SK-N-SH treated with all-trans-retinoic acid at 6 μM for 48 hours (cell line): ENCODE measurements at regions not wholly inside any gene's neighbourhood (a gene's known extent, or its start where the extent isn't known, plus 50 kb on each side); places are given as distances from the start of the nearest gene placed in this dataset.

Source experiments
- PPARA ChIP-seq: fragments of 250-450 bp; sonication (Bioruptor Pico); IDR thresholded peaks from 2 replicates; pipeline ENCODE4 v1.5.0; 2020; ENCODE audit warnings: mild to moderate bottlenecking, borderline replicate concordance
- TOX ChIP-seq: fragments of 250-450 bp; sonication (Bioruptor Pico); IDR thresholded peaks from 2 replicates; pipeline ENCODE4 v1.8.0; 2021; ENCODE audit warnings: mild to moderate bottlenecking, moderate library complexity, borderline replicate concordance
- ZFP3 ChIP-seq: fragments of 250-450 bp; sonication (Bioruptor Pico); IDR thresholded peaks from 2 replicates; pipeline ENCODE4 v1.5.0; 2020; ENCODE audit warnings: mild to moderate bottlenecking, moderate library complexity
- ZNF8 ChIP-seq: fragments of 450-650 bp; formaldehyde crosslinking; IDR thresholded peaks from 2 replicates; pipeline ENCODE4 v1.5.0; 2020; ENCODE audit warnings: mild to moderate bottlenecking, moderate library complexity
- TF ChIP-seq, protein P1 (sequence below): fragments of 250-450 bp; sonication (Bioruptor Pico); IDR thresholded peaks from 2 replicates; pipeline ENCODE4 v1.8.0; 2020; ENCODE audit warnings: mild to moderate bottlenecking, moderate library complexity, borderline replicate concordance

DNA sequence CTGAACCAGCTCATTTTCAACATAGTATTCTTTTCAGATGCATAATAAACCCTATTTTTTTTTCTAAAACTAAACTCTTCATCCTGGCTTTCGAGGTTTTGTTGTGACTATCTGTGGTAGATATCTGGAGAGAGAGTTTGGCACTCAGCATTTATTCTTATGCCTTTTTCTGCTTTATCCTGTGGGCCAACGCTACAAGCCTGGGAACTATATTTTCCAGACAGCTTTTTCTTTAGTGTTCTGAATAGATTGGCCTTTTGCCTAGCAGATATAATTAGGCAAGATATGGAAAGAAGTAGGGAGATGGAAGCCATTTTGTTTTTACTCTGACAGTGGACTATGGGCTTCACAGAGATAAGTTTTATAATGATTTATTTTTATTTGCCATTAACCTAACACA is 486.7 kb downstream of the TMEM232 start:
- TF ChIP-seq, protein P1, sequence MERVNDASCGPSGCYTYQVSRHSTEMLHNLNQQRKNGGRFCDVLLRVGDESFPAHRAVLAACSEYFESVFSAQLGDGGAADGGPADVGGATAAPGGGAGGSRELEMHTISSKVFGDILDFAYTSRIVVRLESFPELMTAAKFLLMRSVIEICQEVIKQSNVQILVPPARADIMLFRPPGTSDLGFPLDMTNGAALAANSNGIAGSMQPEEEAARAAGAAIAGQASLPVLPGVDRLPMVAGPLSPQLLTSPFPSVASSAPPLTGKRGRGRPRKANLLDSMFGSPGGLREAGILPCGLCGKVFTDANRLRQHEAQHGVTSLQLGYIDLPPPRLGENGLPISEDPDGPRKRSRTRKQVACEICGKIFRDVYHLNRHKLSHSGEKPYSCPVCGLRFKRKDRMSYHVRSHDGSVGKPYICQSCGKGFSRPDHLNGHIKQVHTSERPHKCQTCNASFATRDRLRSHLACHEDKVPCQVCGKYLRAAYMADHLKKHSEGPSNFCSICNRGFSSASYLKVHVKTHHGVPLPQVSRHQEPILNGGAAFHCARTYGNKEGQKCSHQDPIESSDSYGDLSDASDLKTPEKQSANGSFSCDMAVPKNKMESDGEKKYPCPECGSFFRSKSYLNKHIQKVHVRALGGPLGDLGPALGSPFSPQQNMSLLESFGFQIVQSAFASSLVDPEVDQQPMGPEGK (CRISPR knock-in tag), result no peak
- TF ChIP-seq ZNF8 (CRISPR knock-in tag), result no peak
- no peak for TF ChIP-seq ZFP3 (CRISPR knock-in tag)
- no peak for TF ChIP-seq PPARA (CRISPR knock-in tag)
- no peak for TF ChIP-seq TOX
